Chondrocyte (in vitro differentiated cells): ENCODE measurements at regions not wholly inside any gene's neighbourhood (a gene's known extent, or its start where the extent isn't known, plus 50 kb on each side); places are given as distances from the start of the nearest gene placed in this dataset.

Source experiments
- DNase-seq: peaks from one replicate; pipeline ENCODE4 v3.0.0; 2021; ENCODE audit warnings: mixed read lengths, low spot score
- H3K27ac Mint-ChIP-seq: one replicate; pipeline ENCODE4 v1.8.0; 2021; ENCODE audit warnings: mild to moderate bottlenecking, moderate library complexity, mixed read lengths; ENCODE audit not compliant: unreplicated experiment
- H3K27me3 Mint-ChIP-seq: 2 replicates; pipeline ENCODE4 v1.8.0; 2021; ENCODE audit warnings: low read depth, mixed read lengths
- H3K36me3 Mint-ChIP-seq: 2 replicates; pipeline ENCODE4 v1.8.0; 2021; ENCODE audit warnings: low read depth, mixed read lengths
- H3K4me1 Mint-ChIP-seq: 2 replicates; pipeline ENCODE4 v1.8.0; 2021; ENCODE audit warnings: low read depth, mild to moderate bottlenecking, mixed read lengths
- H3K4me3 Mint-ChIP-seq: one replicate; pipeline ENCODE4 v1.8.0; 2021; ENCODE audit warnings: mild to moderate bottlenecking, moderate library complexity, mixed read lengths; ENCODE audit not compliant: unreplicated experiment
- H3K9me3 Mint-ChIP-seq: 2 replicates; pipeline ENCODE4 v1.8.0; 2021; ENCODE audit warnings: low read depth, mixed read lengths
- CTCF ChIP-seq: fragments of 200-600 bp; sonication (generic); IDR thresholded peaks from 2 replicates; pipeline ENCODE4 v1.5.0; 2021; ENCODE audit warnings: antibody characterized with exemption, mild to moderate bottlenecking, moderate library complexity

DNA sequence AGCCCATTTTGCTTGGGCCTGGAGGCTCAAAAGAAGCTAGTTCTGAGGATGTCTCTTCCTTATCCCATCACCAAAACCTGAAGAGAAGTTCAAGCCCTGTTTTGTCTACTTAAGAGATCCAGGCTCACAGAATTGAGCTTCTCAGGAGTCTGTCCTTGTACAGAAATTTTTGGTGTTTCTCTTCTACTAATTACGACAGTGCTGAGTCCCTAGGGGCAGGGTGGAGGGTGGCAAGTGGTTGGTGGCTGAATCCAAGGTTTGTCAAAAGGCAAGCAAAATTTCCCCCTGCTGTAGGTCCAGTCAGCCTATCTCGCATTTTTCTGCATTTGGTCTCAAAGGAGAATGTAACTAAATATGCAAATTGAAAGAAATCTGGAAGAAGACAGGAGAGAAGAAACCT lies 377.9 kb downstream of the SMARCA1 start:
- Mint-ChIP-seq H3K27me3 (no peaks in the 10 kb centered on the region), H3K4me1 (peaks cover 25% of the 10 kb centered on the region), H3K4me3 (no peak overlapping the region), H3K9me3 (no peaks in the 10 kb centered on the region), H3K27ac (no peak overlapping the region), H3K36me3 (no peaks in the 10 kb centered on the region)
- DNase-seq = no peak
- TF ChIP-seq CTCF = no peak

GRCh38 chrX:129144172-129145038 lies 378.9 kb downstream of the SMARCA1 start:
- no peak for TF ChIP-seq CTCF
- Mint-ChIP-seq H3K4me3 (no peak overlapping the region), H3K4me1 (peaks cover 34% of the 10 kb centered on the region), H3K36me3 (no peaks in the 10 kb centered on the region), H3K9me3 (no peaks in the 10 kb centered on the region), H3K27ac (peak overlapping the region; percentile 77), H3K27me3 (no peaks in the 10 kb centered on the region)
- DNase-seq = no peak

DNA sequence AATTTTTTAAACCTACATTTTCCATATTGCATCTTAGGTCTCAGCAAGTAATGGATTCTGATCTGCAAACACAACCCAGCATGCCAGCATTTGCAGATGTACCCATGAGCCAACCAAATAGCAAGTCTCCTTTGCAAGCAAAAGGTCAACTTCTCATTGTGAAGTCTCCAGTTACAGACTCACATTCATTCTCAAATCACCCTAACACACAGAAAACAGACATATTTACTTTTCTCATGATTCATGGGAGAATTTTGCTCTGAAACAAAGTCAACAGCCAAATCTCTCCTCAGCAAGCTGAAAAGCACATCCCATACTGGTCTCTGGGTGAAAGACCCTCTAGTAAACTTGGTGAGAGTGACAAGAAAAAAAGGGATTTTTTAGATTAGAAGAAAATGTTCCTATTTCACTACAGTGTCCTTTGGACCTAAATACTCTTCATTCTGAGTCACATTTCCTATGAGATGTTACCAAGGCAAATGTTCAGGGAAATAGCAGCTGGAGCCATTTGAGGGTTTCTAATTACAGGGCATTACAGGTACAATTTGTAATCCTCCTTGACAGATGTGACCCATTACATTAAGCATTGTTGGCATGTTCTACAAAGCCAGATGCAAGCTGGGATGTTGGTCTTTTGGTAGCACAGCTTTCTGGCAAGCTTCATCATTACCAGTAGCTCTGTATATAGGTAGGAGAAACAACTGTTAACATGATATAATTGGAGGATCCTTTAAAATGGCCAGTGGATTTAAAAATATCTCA lies 383.3 kb downstream of the SMARCA1 start:
- H3K4me3 Mint-ChIP-seq = no peak overlapping the region
- peaks cover 38% of the 10 kb centered on the region for H3K4me1 Mint-ChIP-seq
- H3K36me3 Mint-ChIP-seq = no peaks in the 10 kb centered on the region
- H3K27ac Mint-ChIP-seq = peak overlapping the region; percentile 83
- no peak for TF ChIP-seq CTCF
- no peaks in the 10 kb centered on the region for H3K9me3 Mint-ChIP-seq
- no peak for DNase-seq
- H3K27me3 Mint-ChIP-seq = no peaks in the 10 kb centered on the region

DNA sequence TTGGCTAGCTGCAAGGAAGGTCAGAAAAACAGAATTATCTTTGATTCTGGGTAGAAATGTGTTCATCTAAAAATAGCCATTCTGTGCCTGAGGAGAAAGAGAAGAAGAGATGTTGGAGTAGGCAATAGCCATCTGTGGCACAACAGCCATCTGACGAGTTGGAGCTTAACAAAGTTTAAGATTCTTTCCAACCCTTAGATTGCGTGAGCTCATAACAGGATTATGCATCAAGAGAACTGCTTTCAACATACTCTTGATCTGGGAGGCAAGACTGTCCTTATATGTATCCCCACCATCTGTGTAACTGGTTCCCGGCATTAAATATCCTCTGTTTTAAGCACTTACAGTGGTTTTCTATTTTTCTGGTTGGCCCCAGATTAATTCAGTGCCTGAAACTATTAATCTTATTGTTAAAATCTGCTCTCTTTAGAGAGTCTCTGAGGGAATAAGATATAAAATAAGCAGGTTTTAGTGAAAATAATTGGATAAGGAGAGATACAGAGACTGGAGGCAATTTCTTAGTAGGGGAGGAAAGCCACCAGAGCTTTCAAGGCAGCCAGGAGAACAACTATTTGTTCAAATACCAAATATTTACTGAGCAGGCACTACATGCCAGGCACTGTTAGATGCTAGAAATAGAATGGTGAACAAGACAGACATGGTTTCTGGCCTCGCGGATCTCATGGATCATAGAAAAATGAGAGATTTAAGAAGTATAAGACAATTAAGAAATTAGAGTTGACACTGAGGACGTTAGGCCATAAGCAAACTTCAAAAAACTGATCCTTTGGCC lies 398.0 kb downstream of the SMARCA1 start:
- DNase-seq = no peak
- no peaks in the 10 kb centered on the region for H3K36me3 Mint-ChIP-seq
- no peaks in the 10 kb centered on the region for H3K27me3 Mint-ChIP-seq
- no peaks in the 10 kb centered on the region for H3K9me3 Mint-ChIP-seq
- TF ChIP-seq CTCF = no peak
- H3K4me1 Mint-ChIP-seq = no peaks in the 10 kb centered on the region
- H3K4me3 Mint-ChIP-seq = no peak overlapping the region
- H3K27ac Mint-ChIP-seq = no peak overlapping the region

DNA sequence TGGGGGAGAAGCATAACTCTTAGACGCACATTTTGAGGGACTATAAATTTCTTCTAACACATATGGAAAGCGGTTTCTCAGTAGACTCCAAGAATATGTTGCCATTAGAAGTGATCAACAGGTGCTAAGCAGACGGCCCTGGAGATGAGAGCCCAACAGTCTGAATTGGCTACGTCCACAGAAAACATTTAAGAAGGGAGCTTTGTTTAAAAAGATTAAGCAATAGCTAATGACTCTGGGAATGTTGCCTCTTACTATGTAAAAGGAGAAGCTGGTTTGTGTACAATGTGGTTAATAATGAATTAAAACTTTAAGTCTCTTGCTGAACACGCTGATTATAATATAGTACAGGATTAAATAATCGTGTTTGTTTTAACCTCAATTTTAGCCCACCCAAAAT lies 399.5 kb downstream of the SMARCA1 start:
- Mint-ChIP-seq H3K4me1 (no peaks in the 10 kb centered on the region), H3K27me3 (no peaks in the 10 kb centered on the region), H3K36me3 (no peaks in the 10 kb centered on the region), H3K4me3 (no peak overlapping the region), H3K9me3 (no peaks in the 10 kb centered on the region), H3K27ac (no peak overlapping the region)
- no peak for TF ChIP-seq CTCF
- no peak for DNase-seq
